ENCODE measurements at regions not wholly inside any gene's neighbourhood (a gene's known extent, or its start where the extent isn't known, plus 50 kb on each side); places are given as distances from the start of the nearest gene placed in this dataset.

DNA sequence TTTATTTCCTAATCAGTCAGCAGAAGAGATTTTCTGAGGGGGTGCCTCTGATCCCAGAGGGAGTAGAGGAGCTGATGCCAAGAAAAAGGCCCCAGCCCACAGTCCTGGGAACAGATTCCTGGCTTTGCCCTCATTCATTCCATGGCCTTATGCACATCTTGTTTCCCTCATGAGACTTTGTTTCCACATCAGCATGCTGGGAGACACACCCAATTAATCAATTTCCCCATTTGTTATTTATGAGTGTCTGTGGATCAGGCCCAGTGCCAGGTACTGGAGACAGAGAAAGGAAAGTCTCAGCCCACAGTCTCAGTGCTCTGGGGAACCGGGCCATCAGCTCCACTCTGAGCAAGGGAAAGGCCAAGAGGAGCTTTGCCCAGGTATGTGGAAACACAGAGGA, 496.2 kb upstream of the ZMIZ1 start:
- no peak for TF ChIP-seq ZNF274 (IDR thresholded peaks at IDR 0.05; ENCODE audit: low read depth, low read length)
- H3K4me3 ChIP-seq (ENCODE audit: low read length), result no peak overlapping the region

GRCh38 chr10:78574547-78574946, 494.2 kb upstream of the ZMIZ1 start:
- no peak overlapping the region for H3K4me3 ChIP-seq (ENCODE audit: low read length)
- no peak for TF ChIP-seq ZNF274 (IDR thresholded peaks at IDR 0.05; ENCODE audit: low read depth, low read length)

DNA sequence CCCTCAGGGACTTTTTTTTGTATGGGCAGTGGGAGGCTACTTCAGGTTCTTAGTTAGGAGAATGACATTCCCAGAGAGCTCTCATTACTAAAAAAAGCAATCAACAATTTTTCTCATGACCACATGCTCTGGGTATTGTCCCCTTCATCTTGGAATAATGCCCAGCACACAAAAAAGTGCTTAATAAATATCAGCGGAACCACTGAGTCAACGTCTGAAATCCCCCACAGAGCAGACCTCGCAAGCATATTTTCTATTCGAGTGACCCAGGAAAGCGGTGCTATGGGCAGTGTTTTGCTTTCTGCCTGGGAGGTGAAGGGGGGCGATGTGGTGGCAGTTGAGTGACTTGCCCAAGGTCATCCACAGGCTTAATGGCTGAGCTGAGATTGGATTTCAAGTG, 493.4 kb upstream of the ZMIZ1 start:
- TF ChIP-seq ZNF274 (IDR thresholded peaks at IDR 0.05; ENCODE audit: low read depth, low read length), result no peak
- no peak overlapping the region for H3K4me3 ChIP-seq (ENCODE audit: low read length)

DNA sequence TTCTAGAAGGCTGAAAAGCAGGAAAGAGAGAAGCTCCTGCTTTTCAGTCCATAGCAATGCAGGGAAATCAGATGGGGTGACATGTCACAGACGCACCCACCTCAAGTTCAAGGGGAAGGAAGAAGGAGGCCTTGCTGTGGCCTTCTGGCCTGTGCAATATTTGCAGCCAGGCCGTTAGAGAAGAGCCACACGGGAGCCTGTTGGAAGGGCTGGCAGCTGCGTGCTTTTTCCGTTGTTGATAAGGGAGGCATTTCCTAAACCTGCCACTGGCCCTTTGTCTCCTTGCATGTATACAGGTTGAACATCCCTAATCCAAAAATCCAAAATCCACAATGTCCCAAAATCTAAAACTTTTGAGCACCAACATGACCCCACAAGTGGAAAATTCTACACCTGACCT, 492.5 kb upstream of the ZMIZ1 start:
- no peak for TF ChIP-seq ZNF274 (IDR thresholded peaks at IDR 0.05; ENCODE audit: low read depth, low read length)
- H3K4me3 ChIP-seq (ENCODE audit: low read length), result no peak overlapping the region

GRCh38 chr10:78577712-78578111, 491.1 kb upstream of the ZMIZ1 start:
- TF ChIP-seq ZNF274 (IDR thresholded peaks at IDR 0.05; ENCODE audit: low read depth, low read length), result no peak
- H3K4me3 ChIP-seq (ENCODE audit: low read length), result no peak overlapping the region

DNA sequence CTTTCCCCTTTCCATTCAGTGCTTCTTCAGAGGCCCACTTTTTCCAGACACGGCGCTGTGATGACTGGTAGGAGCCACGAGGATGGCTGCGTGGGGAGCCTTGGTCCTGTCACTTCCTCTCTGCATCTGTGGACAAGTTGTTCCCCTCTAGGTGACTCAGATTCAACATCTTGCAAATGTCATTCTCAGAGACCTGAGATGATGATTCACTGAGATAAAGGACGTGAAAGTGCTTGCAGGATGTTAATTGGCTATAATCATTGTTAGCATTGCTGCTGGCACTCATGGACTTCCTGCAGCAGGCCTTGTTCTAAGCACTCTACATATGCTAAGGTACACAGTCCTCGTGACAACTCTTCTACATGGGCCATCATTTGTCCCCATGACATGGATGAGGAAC, 489.8 kb upstream of the ZMIZ1 start:
- no peak for TF ChIP-seq ZNF274 (IDR thresholded peaks at IDR 0.05; ENCODE audit: low read depth, low read length)
- H3K4me3 ChIP-seq (ENCODE audit: low read length), result no peak overlapping the region

GRCh38 chr10:78579576-78579975, 489.2 kb upstream of the ZMIZ1 start:
- H3K4me3 ChIP-seq (ENCODE audit: low read length), result no peak overlapping the region
- TF ChIP-seq ZNF274 (IDR thresholded peaks at IDR 0.05; ENCODE audit: low read depth, low read length), result no peak

- no peak for TF ChIP-seq ZNF274 (IDR thresholded peaks at IDR 0.05; ENCODE audit: low read depth, low read length)
- H3K4me3 ChIP-seq (ENCODE audit: low read length), result no peak overlapping the region
Observed at GRCh38 chr10:78579995-78580394, 488.8 kb upstream of the ZMIZ1 start.

DNA sequence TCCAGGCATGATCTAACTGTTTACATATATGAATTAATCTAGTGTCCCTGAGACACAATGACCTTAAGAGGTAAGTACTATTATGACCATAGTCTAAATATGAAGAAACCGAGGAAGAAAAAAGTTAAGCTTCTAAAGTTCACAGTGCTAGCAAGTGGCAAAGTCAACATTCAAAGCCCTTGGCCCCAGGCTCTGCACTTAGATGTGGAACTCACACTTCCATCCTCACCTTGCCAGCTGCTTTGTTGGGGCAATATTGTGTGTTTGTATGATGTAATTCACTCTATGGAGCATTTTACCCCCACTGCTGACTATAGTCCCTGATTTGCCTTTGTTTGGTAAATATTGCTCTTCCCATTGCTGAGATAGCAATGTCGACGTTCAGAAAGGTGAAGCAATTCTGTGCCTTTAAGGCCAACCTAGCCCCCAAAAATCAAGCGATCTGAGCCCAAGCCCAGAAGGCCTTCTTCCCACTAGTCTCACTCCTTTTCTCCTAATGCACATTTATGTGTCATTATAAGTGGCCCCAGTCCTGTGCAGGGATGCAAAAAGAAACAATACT, 487.6 kb upstream of the ZMIZ1 start:
- no peak overlapping the region for H3K4me3 ChIP-seq (ENCODE audit: low read length)
- no peak for TF ChIP-seq ZNF274 (IDR thresholded peaks at IDR 0.05; ENCODE audit: low read depth, low read length)

- TF ChIP-seq ZNF274 (IDR thresholded peaks at IDR 0.05; ENCODE audit: low read depth, low read length), result no peak
- H3K4me3 ChIP-seq (ENCODE audit: low read length), result no peak overlapping the region
Observed at GRCh38 chr10:78582540-78582939, 486.2 kb upstream of the ZMIZ1 start.

GRCh38 chr10:78584266-78584665, 484.5 kb upstream of the ZMIZ1 start:
- TF ChIP-seq ZNF274 (IDR thresholded peaks at IDR 0.05; ENCODE audit: low read depth, low read length), result no peak
- H3K4me3 ChIP-seq (ENCODE audit: low read length), result no peak overlapping the region

DNA sequence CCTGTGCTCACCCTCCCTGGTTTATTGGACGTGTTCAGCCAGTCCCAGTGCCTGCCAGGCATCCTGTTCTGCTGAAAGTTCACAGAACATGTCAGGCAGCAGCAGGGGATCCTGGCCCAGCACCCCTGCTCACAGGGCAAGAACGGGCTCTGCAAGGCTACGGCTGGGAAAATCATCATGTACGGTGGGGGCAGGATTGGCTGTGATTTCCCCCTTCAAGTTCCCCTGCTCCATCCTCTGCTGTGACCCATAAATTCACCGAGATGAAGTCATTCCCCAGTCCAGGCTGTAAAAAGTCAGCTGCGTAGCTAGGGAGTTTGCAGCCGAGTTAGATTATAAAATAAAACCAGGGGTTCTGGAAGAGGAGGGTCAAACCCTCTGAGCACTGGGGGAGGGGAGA, 484.1 kb upstream of the ZMIZ1 start:
- TF ChIP-seq ZNF274 (IDR thresholded peaks at IDR 0.05; ENCODE audit: low read depth, low read length), result no peak
- no peak overlapping the region for H3K4me3 ChIP-seq (ENCODE audit: low read length)

DNA sequence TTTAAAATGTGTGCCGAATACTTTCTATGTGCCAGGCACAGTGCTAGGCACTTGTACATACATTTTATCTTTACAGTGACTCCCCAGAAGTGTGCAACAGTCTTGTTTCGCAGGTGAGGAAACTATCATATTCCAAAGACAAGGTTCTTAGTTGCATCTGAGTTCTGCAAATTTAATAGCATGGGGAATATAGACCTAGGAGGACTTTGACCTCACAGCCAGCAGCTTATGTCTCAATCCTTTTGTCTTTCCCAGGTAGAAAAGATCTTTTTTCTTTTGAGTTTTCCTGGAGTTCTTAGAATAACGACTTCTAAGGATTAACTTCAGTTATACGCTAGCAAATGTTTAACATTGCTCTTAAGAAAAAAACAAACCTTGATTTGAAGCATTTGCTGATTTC, 482.8 kb upstream of the ZMIZ1 start:
- TF ChIP-seq ZNF274 (IDR thresholded peaks at IDR 0.05; ENCODE audit: low read depth, low read length), result no peak
- no peak overlapping the region for H3K4me3 ChIP-seq (ENCODE audit: low read length)

DNA sequence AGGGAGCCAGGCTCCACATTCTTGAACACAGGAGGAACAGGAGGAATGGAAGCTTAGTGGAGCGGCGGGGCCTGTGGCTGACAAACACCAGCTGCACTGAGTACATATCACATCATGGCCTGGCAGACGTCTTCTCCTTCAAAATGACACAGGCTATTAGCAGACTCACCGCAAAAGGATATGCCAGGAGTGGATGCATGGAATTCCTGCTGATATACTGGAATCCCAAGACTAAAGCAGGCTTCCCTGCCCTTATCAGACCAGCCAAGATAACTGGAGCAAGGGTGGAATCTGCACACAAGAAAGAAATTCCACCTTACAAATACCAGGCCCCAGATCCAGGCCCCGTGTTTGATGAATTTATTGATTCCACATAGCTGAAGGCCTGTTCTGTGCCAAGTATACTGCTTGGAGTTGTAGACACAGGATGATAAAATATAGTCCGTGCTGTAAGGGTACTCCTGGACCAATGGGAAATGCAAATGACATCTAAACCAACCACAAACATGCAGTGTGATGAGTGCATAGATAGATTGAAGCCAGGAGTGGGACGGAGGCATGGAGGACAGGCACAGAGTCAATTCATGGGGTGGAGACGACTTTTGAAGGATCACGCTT, 480.5 kb upstream of the ZMIZ1 start:
- no peak for TF ChIP-seq ZNF274 (IDR thresholded peaks at IDR 0.05; ENCODE audit: low read depth, low read length)
- H3K4me3 ChIP-seq (ENCODE audit: low read length), result no peak overlapping the region

DNA sequence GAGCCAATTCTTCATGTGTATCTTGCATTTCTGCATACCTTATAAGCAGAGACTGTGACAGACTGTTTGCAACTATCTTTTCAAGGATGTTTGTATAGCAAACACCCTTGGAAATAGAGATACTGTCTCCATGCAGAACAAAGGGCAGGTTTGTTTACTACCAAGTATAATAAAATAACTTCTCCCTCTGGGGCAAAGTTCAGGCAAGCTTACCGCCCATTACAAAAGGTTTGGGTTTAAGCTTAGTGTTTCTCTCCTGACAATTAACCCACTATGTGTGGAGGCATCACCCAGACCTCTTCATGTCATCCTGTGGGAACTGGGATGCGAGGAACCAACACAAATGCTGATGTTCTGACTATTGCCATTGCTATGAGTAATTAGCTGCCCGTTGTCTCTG, 479.1 kb upstream of the ZMIZ1 start:
- no peak overlapping the region for H3K4me3 ChIP-seq (ENCODE audit: low read length)
- TF ChIP-seq ZNF274 (IDR thresholded peaks at IDR 0.05; ENCODE audit: low read depth, low read length), result no peak

DNA sequence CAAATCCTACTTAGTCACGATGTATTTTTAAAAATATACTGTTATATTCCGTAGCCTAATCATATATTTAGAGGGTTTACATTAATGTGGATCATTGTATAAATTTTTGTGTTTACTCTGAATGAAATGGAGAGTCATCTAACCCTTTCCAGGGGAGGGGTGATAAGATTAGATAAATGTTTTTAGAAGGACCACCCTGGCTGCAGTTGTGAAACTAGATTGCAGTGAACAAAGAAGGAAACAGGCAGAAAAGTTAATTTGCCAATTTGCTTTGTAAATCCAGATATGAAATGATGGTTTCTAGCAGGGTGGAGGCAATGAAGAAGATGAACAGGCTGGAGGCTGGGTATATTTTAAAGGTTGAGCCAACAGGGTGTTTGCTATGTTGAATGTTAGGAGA, 477.7 kb upstream of the ZMIZ1 start:
- H3K4me3 ChIP-seq (ENCODE audit: low read length), result no peak overlapping the region
- TF ChIP-seq ZNF274 (IDR thresholded peaks at IDR 0.05; ENCODE audit: low read depth, low read length), result no peak

Data from GM08714 (cell line).